NB4 (cell line): ENCODE measurements at regions not wholly inside any gene's neighbourhood (a gene's known extent, or its start where the extent isn't known, plus 50 kb on each side); places are given as distances from the start of the nearest gene placed in this dataset.

Experiments
- MAX ChIP-seq: IDR thresholded peaks from 2 replicates; pipeline ENCODE4 v1.6.1; 2011; ENCODE audit warnings: low read depth, low read length
- MYC ChIP-seq: IDR thresholded peaks from 2 replicates; pipeline ENCODE4 v1.6.1; 2011; ENCODE audit warnings: low read depth, low read length
- POLR2A ChIP-seq: IDR thresholded peaks from 2 replicates; pipeline ENCODE4 v1.6.1; 2011; ENCODE audit warnings: mild to moderate bottlenecking; ENCODE audit not compliant: insufficient read length; ENCODE audit errors: extremely low read depth
- TF ChIP-seq, protein P1 (sequence below): IDR thresholded peaks from one replicate; pipeline ENCODE4 v1.5.1; 2012; ENCODE audit warnings: low read depth, low read length

DNA sequence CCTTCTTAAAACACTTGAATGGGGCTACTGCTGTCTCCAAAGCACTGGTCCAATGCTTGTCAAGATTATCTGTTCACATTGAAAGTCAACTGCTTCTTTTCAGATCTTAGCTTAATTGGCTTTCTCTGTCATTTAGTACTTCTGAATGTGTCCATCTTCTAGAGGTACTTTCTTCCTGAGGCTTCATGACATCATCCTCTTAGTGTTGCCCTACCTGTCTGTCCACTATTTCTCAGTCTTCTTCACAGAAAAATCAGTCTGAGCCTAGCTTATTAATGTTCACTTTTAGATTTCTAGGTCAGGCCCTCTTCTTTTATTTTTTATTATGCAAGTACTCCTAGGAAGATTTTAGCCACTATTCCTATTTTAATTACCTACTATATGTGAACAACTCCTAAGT is 899.9 kb downstream of the DTWD2 start:
- TF ChIP-seq POLR2A (no peak), MYC (no peak), MAX (no peak)
- TF ChIP-seq, protein P1, sequence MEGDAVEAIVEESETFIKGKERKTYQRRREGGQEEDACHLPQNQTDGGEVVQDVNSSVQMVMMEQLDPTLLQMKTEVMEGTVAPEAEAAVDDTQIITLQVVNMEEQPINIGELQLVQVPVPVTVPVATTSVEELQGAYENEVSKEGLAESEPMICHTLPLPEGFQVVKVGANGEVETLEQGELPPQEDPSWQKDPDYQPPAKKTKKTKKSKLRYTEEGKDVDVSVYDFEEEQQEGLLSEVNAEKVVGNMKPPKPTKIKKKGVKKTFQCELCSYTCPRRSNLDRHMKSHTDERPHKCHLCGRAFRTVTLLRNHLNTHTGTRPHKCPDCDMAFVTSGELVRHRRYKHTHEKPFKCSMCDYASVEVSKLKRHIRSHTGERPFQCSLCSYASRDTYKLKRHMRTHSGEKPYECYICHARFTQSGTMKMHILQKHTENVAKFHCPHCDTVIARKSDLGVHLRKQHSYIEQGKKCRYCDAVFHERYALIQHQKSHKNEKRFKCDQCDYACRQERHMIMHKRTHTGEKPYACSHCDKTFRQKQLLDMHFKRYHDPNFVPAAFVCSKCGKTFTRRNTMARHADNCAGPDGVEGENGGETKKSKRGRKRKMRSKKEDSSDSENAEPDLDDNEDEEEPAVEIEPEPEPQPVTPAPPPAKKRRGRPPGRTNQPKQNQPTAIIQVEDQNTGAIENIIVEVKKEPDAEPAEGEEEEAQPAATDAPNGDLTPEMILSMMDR: no peak
